Stomach (tissue), 4 donors: ENCODE measurements at regions not wholly inside any gene's neighbourhood (a gene's known extent, or its start where the extent isn't known, plus 50 kb on each side); places are given as distances from the start of the nearest gene placed in this dataset.

Source experiments
- CTCF ChIP-seq, 7 experiments: fragments of 450-650 bp in 4 of 7; fragments of 200-600 bp in 3 of 7; sonication (generic) in 3 of 7; IDR thresholded peaks; one replicate each; pipeline ENCODE4 v1.5.1; 2016 to 2019; ENCODE audit warnings: antibody characterized with exemption in 7 of 7, control low read depth in 2 of 7, mild to moderate bottlenecking in 1 of 7
- POLR2A ChIP-seq, 4 donors: fragments of 450-650 bp; IDR thresholded peaks; one replicate each; pipeline ENCODE4 v1.6.1; 2016; ENCODE audit warnings: antibody characterized with exemption in 4 of 4, control low read depth in 2 of 4, mild to moderate bottlenecking in 1 of 4, moderate library complexity in 1 of 4

- TF ChIP-seq CTCF (IDR thresholded peaks at IDR 0.05) (no peak), POLR2A (IDR thresholded peaks at IDR 0.05) (no peak)
Measured at GRCh38 chrX:42109428-42109827, 186.1 kb upstream of the CASK start.
